GM23248 (cell line): ENCODE measurements at regions not wholly inside any gene's neighbourhood (a gene's known extent, or its start where the extent isn't known, plus 50 kb on each side); places are given as distances from the start of the nearest gene placed in this dataset.

Experiments used
- DNase-seq: peaks from one replicate; pipeline ENCODE4 v3.0.0-alpha.2; 2015
- H2AFZ ChIP-seq: fragments of 200-600 bp; sonication (generic); 2 replicates; pipeline ENCODE4 v1.6.1; 2016; ENCODE audit warnings: antibody characterized with exemption
- H3F3A ChIP-seq: fragments of 200-600 bp; sonication (generic); 2 replicates; pipeline ENCODE4 v1.6.1; 2016; ENCODE audit warnings: mild to moderate bottlenecking, antibody characterized with exemption, mixed run types; ENCODE audit not compliant: insufficient read depth
- H3K27ac ChIP-seq: fragments of 200-600 bp; sonication (generic); 2 replicates; pipeline ENCODE4 v1.5.1; 2016; ENCODE audit warnings: mild to moderate bottlenecking
- H3K27me3 ChIP-seq: fragments of 200-600 bp; sonication (generic); replicated peaks from 2 replicates; pipeline ENCODE4 v1.6.1; 2016; ENCODE audit warnings: mild to moderate bottlenecking; ENCODE audit not compliant: insufficient read depth
- H3K36me3 ChIP-seq: fragments of 200-600 bp; sonication (generic); 2 replicates; pipeline ENCODE4 v1.6.1; 2016; ENCODE audit warnings: low read depth, mild to moderate bottlenecking
- H3K4me1 ChIP-seq: fragments of 200-600 bp; sonication (generic); 2 replicates; pipeline ENCODE4 v1.6.1; 2016; ENCODE audit warnings: mild to moderate bottlenecking; ENCODE audit not compliant: insufficient read depth
- H3K4me2 ChIP-seq: fragments of 200-600 bp; sonication (generic); one replicate; pipeline ENCODE4 v1.6.1; 2016; ENCODE audit warnings: mild to moderate bottlenecking; ENCODE audit not compliant: unreplicated experiment
- H3K4me3 ChIP-seq: fragments of 200-600 bp; sonication (generic); 2 replicates; pipeline ENCODE4 v1.5.1; 2016; ENCODE audit warnings: mild to moderate bottlenecking
- H3K79me2 ChIP-seq: fragments of 200-600 bp; sonication (generic); 2 replicates; pipeline ENCODE4 v1.6.1; 2016; ENCODE audit warnings: mild to moderate bottlenecking; ENCODE audit not compliant: insufficient read depth
- H3K9ac ChIP-seq: fragments of 200-600 bp; sonication (generic); 2 replicates; pipeline ENCODE4 v1.6.1; 2016; ENCODE audit warnings: mild to moderate bottlenecking
- H3K9me2 ChIP-seq: fragments of 200-600 bp; sonication (generic); 2 replicates; pipeline ENCODE4 v1.6.1; 2016; ENCODE audit warnings: mixed run types, mild to moderate bottlenecking, moderate library complexity; ENCODE audit not compliant: insufficient read depth
- H3K9me3 ChIP-seq: fragments of 200-600 bp; sonication (generic); one replicate; pipeline ENCODE4 v1.6.1; 2017; ENCODE audit warnings: low read depth
- H4K20me1 ChIP-seq: fragments of 200-600 bp; sonication (generic); 2 replicates; pipeline ENCODE4 v1.6.0; 2016; ENCODE audit not compliant: insufficient read depth
- EZH2 ChIP-seq: fragments of 200-600 bp; sonication (generic); IDR thresholded peaks from 2 replicates; pipeline ENCODE4 v1.6.1; 2018; ENCODE audit warnings: antibody characterized with exemption, mild to moderate bottlenecking; ENCODE audit not compliant: insufficient read depth, poor library complexity, severe bottlenecking
- EZH2phosphoT487 ChIP-seq: fragments of 200-600 bp; sonication (generic); IDR thresholded peaks from 2 replicates; pipeline ENCODE4 v1.6.1; 2018; ENCODE audit warnings: antibody characterized with exemption, moderate library complexity, mild to moderate bottlenecking, low read depth; ENCODE audit not compliant: insufficient read depth
- WGBS, 2 experiments: methylation state at CpG; one replicate each; pipeline ENCODE4 v1.1.6; 2015 to 2017; ENCODE audit warnings: low lambda C conversion rate in 2 of 2, low coverage in 1 of 2; ENCODE audit errors: missing lambda C conversion rate in 2 of 2; 5-methylcytosine and 5-hydroxymethylcytosine counted together
- in situ Hi-C: fragments of 300-500 bp; cut with MboI; formaldehyde crosslinking; loops from 2 replicates; pipeline ENCODE4 v1.15.0; 2020

DNA sequence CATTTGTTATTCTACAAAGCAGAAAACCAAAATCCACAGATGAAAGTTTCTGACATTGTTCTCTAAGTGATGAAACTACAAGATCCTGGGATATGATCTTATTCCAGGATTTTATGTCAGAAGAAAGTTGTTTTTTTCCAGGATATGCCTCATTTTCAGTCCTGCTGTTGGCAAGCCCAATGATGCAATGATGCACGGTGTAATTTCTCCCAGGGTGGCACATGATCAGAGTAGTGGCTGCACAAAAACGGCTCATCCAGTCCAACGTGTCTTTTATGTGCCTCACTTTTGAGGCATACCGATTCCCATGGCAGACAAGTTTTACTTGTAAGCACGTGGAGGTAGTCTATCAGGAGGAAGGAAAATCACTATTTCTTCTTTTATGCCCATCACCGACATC lies 302.3 kb upstream of the JAG1 start:
- no peaks in the 10 kb centered on the region for H3K79me2 ChIP-seq
- no peaks in the 10 kb centered on the region for H3K9me2 ChIP-seq
- no peak overlapping the region for H3K4me2 ChIP-seq
- H3F3A ChIP-seq = no peaks in the 10 kb centered on the region
- H3K27ac ChIP-seq = no peak overlapping the region
- no peaks in the 10 kb centered on the region for H3K36me3 ChIP-seq
- in situ Hi-C loops = no loop called here
- no peaks in the 10 kb centered on the region for H4K20me1 ChIP-seq
- WGBS, 2 experiments = 64 to 73% methylated on average over 6 of the region's 6 CpGs
- H3K9me3 ChIP-seq = no peaks in the 10 kb centered on the region
- H3K27me3 ChIP-seq = no peaks in the 10 kb centered on the region
- TF ChIP-seq EZH2 (no peak), EZH2phosphoT487 (no peak)
- H3K4me1 ChIP-seq = no peaks in the 10 kb centered on the region
- no peak overlapping the region for H3K9ac ChIP-seq
- no peak overlapping the region for H2AFZ ChIP-seq
- no peak overlapping the region for H3K4me3 ChIP-seq
- no peak for DNase-seq

DNA sequence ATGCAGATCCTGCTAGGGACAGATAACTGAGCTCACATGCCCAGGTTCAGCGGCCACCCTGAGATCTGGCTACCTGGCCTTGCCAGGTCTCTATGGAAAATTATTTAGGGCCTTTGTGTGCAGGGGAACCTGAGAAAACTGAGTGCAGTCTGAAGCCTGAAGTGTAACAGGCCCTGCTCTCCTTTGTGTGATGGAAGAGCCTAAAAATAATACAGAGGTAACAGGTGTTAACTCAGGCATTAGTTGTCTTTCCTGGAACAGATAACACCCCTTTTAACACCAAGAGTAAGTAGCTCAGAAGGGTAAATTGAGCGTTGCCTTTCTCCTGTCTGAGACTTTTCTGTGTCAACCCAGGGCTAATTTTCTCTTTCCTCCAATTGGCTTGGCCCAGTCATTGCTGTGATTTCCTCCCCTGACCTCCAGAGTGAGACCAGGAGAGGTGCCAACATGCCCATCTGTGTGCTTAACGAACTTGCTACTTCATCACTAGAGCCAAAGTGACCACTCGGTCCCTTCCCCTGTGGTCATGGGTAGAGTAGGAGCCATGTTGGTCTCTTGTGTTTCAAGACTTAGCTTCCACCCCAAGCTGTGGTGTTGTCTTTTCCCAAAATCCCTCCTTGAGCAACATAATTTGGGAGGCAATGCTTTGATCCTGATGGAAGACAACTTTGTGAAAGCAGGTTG lies 304.4 kb upstream of the JAG1 start:
- H3K9me2 ChIP-seq = no peaks in the 10 kb centered on the region
- TF ChIP-seq EZH2phosphoT487 = no peak
- TF ChIP-seq EZH2 = no peak
- no peak overlapping the region for H3K9ac ChIP-seq
- no peak overlapping the region for H3K4me2 ChIP-seq
- no peak overlapping the region for H3K4me3 ChIP-seq
- no peak for DNase-seq
- no peaks in the 10 kb centered on the region for H3K79me2 ChIP-seq
- H3K27me3 ChIP-seq = no peaks in the 10 kb centered on the region
- no peaks in the 10 kb centered on the region for H3K9me3 ChIP-seq
- in situ Hi-C loops = no loop called here
- peaks cover 10% of the 10 kb centered on the region for H3K4me1 ChIP-seq
- no peak overlapping the region for H3K27ac ChIP-seq
- H2AFZ ChIP-seq = no peak overlapping the region
- whole genome bisulfite sequencing, 2 experiments = 67 to 78% methylated on average over 4 of the region's 4 CpGs
- no peaks in the 10 kb centered on the region for H4K20me1 ChIP-seq
- no peaks in the 10 kb centered on the region for H3F3A ChIP-seq
- H3K36me3 ChIP-seq = no peaks in the 10 kb centered on the region

- H4K20me1 ChIP-seq = no peaks in the 10 kb centered on the region
- H2AFZ ChIP-seq = no peak overlapping the region
- H3F3A ChIP-seq = no peaks in the 10 kb centered on the region
- no peak overlapping the region for H3K27ac ChIP-seq
- H3K79me2 ChIP-seq = no peaks in the 10 kb centered on the region
- no peaks in the 10 kb centered on the region for H3K27me3 ChIP-seq
- in situ Hi-C loops = no loop called here
- peaks cover 10% of the 10 kb centered on the region for H3K4me1 ChIP-seq
- H3K36me3 ChIP-seq = no peaks in the 10 kb centered on the region
- H3K9ac ChIP-seq = no peak overlapping the region
- no peaks in the 10 kb centered on the region for H3K9me2 ChIP-seq
- H3K4me2 ChIP-seq = no peak overlapping the region
- TF ChIP-seq EZH2phosphoT487 = no peak
- no peak for TF ChIP-seq EZH2
- H3K4me3 ChIP-seq = no peak overlapping the region
- no peak for DNase-seq
- WGBS, 2 experiments = 62 to 68% methylated on average over 4 to 5 of the region's 5 CpGs
- no peaks in the 10 kb centered on the region for H3K9me3 ChIP-seq
These were observed 304.9 kb upstream of the JAG1 start for GRCh38 chr20:10978713-10979112.

DNA sequence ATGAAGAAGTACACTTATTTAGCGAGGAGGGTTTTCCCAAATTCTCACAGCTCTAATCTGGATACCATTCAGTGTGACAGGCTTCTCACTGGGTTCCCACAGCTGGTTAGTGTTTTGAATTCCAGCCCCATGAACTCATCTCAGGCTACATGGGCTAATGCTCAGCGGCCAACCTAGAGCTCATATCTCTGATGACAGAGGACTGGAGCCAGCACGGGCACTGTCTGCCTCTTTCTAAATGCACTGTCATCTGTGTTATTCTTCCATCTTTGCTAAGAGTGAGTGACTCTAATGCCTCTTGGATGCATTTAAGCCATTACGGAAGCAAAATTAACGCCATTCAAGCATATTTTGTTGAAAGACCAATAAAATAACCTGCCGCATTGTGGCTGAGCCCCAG lies 308.9 kb upstream of the JAG1 start:
- Histone ChIP-seq H2AFZ (no peak overlapping the region), H3K79me2 (no peaks in the 10 kb centered on the region), H3K9ac (peak overlapping the region; percentile 18; the same call in 1 of the 2 replicates), H3K4me2 (peak overlapping the region; percentile 42), H3K9me2 (no peaks in the 10 kb centered on the region), H3K36me3 (no peaks in the 10 kb centered on the region), H3K9me3 (no peaks in the 10 kb centered on the region), H3F3A (no peaks in the 10 kb centered on the region), H3K4me3 (peak overlapping the region; percentile 14; the same call in 1 of the 2 replicates), H3K27ac (peak overlapping the region; percentile 54), H3K27me3 (no peaks in the 10 kb centered on the region), H4K20me1 (no peaks in the 10 kb centered on the region), H3K4me1 (peaks cover 15% of the 10 kb centered on the region)
- TF ChIP-seq EZH2phosphoT487 (no peak), EZH2 (no peak)
- DNase-seq = peak; percentile 96
- WGBS, 2 experiments = 39% methylated on average over 6 of the region's 6 CpGs
- in situ Hi-C loops = loop anchor here (10.0 kb wide), 1 partner anchor 62 kb away; no protein-coding TSS in a partner anchor

DNA sequence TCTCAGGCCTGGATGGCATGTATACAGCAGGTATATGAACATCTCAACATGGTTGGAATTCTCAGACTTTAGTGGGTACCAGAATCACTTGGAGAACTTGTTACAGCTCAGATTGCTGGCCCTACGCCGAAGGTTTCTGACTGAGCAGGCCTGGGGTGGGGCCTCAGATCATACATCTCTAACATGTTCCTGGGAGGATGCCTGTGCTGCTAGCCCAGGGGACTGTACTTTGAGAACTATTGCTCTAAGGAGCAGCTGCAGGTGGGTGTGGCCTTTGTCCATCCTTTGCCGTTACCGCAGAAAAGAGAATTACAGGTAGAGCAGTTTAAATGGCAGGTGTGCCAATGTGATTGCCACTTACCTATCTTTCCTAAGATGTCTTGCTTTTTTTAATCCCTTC lies 310.5 kb upstream of the JAG1 start:
- H3K9ac ChIP-seq = no peak overlapping the region
- WGBS, 2 experiments = 84 to 92% methylated on average over 4 of the region's 4 CpGs
- H4K20me1 ChIP-seq = no peaks in the 10 kb centered on the region
- no peak for TF ChIP-seq EZH2
- H3K36me3 ChIP-seq = no peaks in the 10 kb centered on the region
- no peak for DNase-seq
- H3K4me3 ChIP-seq = no peak overlapping the region
- in situ Hi-C loops = loop anchor here (10.0 kb wide), 1 partner anchor 61 kb away; no protein-coding TSS in a partner anchor
- no peaks in the 10 kb centered on the region for H3K9me3 ChIP-seq
- no peaks in the 10 kb centered on the region for H3F3A ChIP-seq
- H3K79me2 ChIP-seq = no peaks in the 10 kb centered on the region
- no peak overlapping the region for H2AFZ ChIP-seq
- no peak overlapping the region for H3K27ac ChIP-seq
- H3K4me2 ChIP-seq = no peak overlapping the region
- no peaks in the 10 kb centered on the region for H3K9me2 ChIP-seq
- H3K4me1 ChIP-seq = peaks cover 15% of the 10 kb centered on the region
- no peaks in the 10 kb centered on the region for H3K27me3 ChIP-seq
